Lower leg skin (tissue), 3 donors: ENCODE measurements at regions not wholly inside any gene's neighbourhood (a gene's known extent, or its start where the extent isn't known, plus 50 kb on each side); places are given as distances from the start of the nearest gene placed in this dataset.

Experiments
- CTCF ChIP-seq, 3 donors: fragments of 450-650 bp; IDR thresholded peaks; one replicate each; pipeline ENCODE4 v1.5.1; 2016; ENCODE audit warnings: antibody characterized with exemption in 3 of 3, mild to moderate bottlenecking in 3 of 3, moderate library complexity in 2 of 3
- POLR2A ChIP-seq, 2 donors: fragments of 450-650 bp; IDR thresholded peaks; one replicate each; pipeline ENCODE4 v1.6.1; 2016 to 2017; ENCODE audit warnings: antibody characterized with exemption in 2 of 2, mild to moderate bottlenecking in 1 of 2, moderate library complexity in 1 of 2

DNA sequence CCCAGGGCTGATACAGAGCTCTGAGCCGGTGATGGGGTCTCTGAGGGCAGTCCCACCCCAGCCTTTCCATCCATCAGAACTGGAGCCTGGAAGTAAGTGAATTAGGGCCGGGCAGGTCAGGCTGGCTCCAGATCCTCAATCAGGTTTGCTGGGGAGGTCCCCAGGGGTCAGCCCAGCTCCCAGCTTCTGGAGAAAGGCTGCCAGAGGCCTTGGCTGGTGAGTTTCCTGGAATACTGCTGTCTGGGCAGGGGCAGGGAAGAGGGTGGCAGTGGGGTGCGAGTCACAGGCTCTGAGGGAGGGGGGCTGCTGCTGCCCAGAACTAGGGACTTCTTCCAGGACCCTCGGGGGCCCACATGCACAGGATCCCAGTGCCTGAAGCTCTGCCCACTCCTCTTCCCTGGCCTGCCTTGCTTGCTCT is 200.6 kb upstream of the MVB12B start:
- no peak for TF ChIP-seq POLR2A (IDR thresholded peaks at IDR 0.05)
- TF ChIP-seq CTCF (IDR thresholded peaks at IDR 0.05) = no peak
